GM23248 (cell line): ENCODE measurements at regions not wholly inside any gene's neighbourhood (a gene's known extent, or its start where the extent isn't known, plus 50 kb on each side); places are given as distances from the start of the nearest gene placed in this dataset.

Experiments
- EZH2 ChIP-seq: fragments of 200-600 bp; sonication (generic); IDR thresholded peaks from 2 replicates; pipeline ENCODE4 v1.6.1; 2018; ENCODE audit warnings: antibody characterized with exemption, mild to moderate bottlenecking; ENCODE audit not compliant: insufficient read depth, poor library complexity, severe bottlenecking
- EZH2phosphoT487 ChIP-seq: fragments of 200-600 bp; sonication (generic); IDR thresholded peaks from 2 replicates; pipeline ENCODE4 v1.6.1; 2018; ENCODE audit warnings: antibody characterized with exemption, moderate library complexity, mild to moderate bottlenecking, low read depth; ENCODE audit not compliant: insufficient read depth

GRCh38 chr6:126795161-126795560, 323.3 kb upstream of the RSPO3 start:
- no peak for TF ChIP-seq EZH2
- no peak for TF ChIP-seq EZH2phosphoT487
